HepG2 (cell line): ENCODE measurements at regions not wholly inside any gene's neighbourhood (a gene's known extent, or its start where the extent isn't known, plus 50 kb on each side); places are given as distances from the start of the nearest gene placed in this dataset.

Experiments
- ZC3H4 ChIP-seq: sonication (generic); formaldehyde crosslinking; IDR thresholded peaks from 2 replicates; pipeline ENCODE4 v1.4.0; 2020; ENCODE audit warnings: missing genetic modification reagents, borderline replicate concordance
- ZNF317 ChIP-seq: sonication (generic); formaldehyde crosslinking; IDR thresholded peaks from 2 replicates; pipeline ENCODE4 v1.5.0; 2020; ENCODE audit warnings: mild to moderate bottlenecking, missing genetic modification reagents
- TF ChIP-seq, protein P1 (sequence below): sonication (generic); formaldehyde crosslinking; IDR thresholded peaks from 2 replicates; pipeline ENCODE4 v1.5.0; 2020; ENCODE audit warnings: mild to moderate bottlenecking, missing genetic modification reagents, moderate library complexity
- TF ChIP-seq, protein P2 (sequence below), 2 experiments: IDR thresholded peaks; 2 replicates each; pipeline ENCODE4 v1.6.1; 2011 to 2012; ENCODE audit warnings: low read length in 2 of 2, borderline replicate concordance in 1 of 2, low read depth in 1 of 2, mild to moderate bottlenecking in 1 of 2, moderate library complexity in 1 of 2

DNA sequence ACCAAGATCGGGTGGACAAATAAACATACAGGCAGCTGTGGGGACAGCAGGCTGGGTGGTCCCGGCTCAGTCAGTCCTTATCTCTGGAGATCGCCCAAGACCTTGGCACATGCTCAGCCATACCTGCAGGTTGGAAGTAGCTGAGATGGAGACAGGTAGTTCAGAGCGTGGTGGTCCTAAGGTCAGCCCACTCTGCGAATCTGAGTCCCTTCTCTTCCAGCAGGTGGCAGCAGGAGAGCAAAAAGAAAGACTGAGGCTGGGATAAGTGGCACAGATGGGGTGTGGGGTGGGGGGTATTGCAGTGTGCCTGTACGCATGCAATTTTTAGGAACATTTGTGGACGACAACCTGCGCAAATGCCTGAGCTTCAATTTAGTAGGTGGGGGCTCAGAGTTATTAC is 104.9 kb downstream of the TENT5C start:
- TF ChIP-seq ZNF317 (CRISPR knock-in tag): no peak
- no peak for TF ChIP-seq ZC3H4 (CRISPR knock-in tag)
- TF ChIP-seq, protein P1, sequence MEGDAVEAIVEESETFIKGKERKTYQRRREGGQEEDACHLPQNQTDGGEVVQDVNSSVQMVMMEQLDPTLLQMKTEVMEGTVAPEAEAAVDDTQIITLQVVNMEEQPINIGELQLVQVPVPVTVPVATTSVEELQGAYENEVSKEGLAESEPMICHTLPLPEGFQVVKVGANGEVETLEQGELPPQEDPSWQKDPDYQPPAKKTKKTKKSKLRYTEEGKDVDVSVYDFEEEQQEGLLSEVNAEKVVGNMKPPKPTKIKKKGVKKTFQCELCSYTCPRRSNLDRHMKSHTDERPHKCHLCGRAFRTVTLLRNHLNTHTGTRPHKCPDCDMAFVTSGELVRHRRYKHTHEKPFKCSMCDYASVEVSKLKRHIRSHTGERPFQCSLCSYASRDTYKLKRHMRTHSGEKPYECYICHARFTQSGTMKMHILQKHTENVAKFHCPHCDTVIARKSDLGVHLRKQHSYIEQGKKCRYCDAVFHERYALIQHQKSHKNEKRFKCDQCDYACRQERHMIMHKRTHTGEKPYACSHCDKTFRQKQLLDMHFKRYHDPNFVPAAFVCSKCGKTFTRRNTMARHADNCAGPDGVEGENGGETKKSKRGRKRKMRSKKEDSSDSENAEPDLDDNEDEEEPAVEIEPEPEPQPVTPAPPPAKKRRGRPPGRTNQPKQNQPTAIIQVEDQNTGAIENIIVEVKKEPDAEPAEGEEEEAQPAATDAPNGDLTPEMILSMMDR (CRISPR knock-in tag): peak; percentile 65
- TF ChIP-seq, protein P2, sequence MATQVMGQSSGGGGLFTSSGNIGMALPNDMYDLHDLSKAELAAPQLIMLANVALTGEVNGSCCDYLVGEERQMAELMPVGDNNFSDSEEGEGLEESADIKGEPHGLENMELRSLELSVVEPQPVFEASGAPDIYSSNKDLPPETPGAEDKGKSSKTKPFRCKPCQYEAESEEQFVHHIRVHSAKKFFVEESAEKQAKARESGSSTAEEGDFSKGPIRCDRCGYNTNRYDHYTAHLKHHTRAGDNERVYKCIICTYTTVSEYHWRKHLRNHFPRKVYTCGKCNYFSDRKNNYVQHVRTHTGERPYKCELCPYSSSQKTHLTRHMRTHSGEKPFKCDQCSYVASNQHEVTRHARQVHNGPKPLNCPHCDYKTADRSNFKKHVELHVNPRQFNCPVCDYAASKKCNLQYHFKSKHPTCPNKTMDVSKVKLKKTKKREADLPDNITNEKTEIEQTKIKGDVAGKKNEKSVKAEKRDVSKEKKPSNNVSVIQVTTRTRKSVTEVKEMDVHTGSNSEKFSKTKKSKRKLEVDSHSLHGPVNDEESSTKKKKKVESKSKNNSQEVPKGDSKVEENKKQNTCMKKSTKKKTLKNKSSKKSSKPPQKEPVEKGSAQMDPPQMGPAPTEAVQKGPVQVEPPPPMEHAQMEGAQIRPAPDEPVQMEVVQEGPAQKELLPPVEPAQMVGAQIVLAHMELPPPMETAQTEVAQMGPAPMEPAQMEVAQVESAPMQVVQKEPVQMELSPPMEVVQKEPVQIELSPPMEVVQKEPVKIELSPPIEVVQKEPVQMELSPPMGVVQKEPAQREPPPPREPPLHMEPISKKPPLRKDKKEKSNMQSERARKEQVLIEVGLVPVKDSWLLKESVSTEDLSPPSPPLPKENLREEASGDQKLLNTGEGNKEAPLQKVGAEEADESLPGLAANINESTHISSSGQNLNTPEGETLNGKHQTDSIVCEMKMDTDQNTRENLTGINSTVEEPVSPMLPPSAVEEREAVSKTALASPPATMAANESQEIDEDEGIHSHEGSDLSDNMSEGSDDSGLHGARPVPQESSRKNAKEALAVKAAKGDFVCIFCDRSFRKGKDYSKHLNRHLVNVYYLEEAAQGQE (IDR thresholded peaks at IDR 0.05; ENCODE audit: borderline replicate concordance in 1 of 2, low read depth in 1 of 2, low read length in 2 of 2): no peak
